ENCODE measurements at regions not wholly inside any gene's neighbourhood (a gene's known extent, or its start where the extent isn't known, plus 50 kb on each side); places are given as distances from the start of the nearest gene placed in this dataset.

- no peak for TF ChIP-seq CTCF (IDR thresholded peaks at IDR 0.05)
- H3K9ac ChIP-seq (ENCODE audit: low read depth in 2 of 2, low read length in 2 of 2): no peak overlapping the region
- H3K27ac ChIP-seq: no peak overlapping the region
- no peaks in the 10 kb centered on the region for H3K9me3 ChIP-seq
- no peaks in the 10 kb centered on the region for H3K27me3 ChIP-seq
- intact Hi-C loops (cut with DNase I): no loop called here
- DNase-seq: no peak
- no peaks in the 10 kb centered on the region for H3K4me1 ChIP-seq
- no peaks in the 10 kb centered on the region for H3K36me3 ChIP-seq
- H3K4me3 ChIP-seq: no peak overlapping the region
Observed at GRCh38 chr3:115475178-115476041, 147.9 kb upstream of the GAP43 start.

- Histone ChIP-seq H3K36me3 (no peaks in the 10 kb centered on the region), H3K9me3 (no peaks in the 10 kb centered on the region), H3K4me1 (no peaks in the 10 kb centered on the region), H3K4me3 (no peak overlapping the region), H3K9ac (ENCODE audit: low read depth in 2 of 2, low read length in 2 of 2) (no peak overlapping the region), H3K27me3 (no peaks in the 10 kb centered on the region), H3K27ac (no peak overlapping the region)
- DNase-seq: no peak
- no peak for TF ChIP-seq CTCF (IDR thresholded peaks at IDR 0.05)
- intact Hi-C loops (cut with DNase I): no loop called here
Observed at GRCh38 chr3:115476472-115476871, 146.8 kb upstream of the GAP43 start.

DNA sequence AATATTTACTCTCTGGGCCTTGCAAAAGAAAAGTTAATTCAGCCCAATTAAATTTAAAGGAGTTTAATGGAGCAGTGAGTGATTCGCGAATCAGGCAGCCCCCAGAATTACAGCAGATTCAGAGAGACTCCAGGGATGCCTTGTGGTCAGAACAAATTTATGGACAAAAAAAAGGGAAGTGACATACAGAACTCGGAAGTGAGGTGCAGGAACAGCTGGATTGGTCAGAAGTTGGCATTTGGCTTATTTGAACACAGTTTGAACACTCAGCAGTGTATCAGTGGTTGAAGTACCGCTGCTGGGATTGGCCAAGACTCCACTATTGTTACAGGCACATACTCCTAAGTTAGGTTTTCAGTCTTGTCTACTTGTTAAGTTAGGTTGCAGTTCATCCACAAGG lies 145.0 kb upstream of the GAP43 start:
- H3K36me3 ChIP-seq: no peaks in the 10 kb centered on the region
- H3K9me3 ChIP-seq: no peaks in the 10 kb centered on the region
- no peak for DNase-seq
- H3K4me1 ChIP-seq: no peaks in the 10 kb centered on the region
- intact Hi-C loops (cut with DNase I): no loop called here
- H3K4me3 ChIP-seq: no peak overlapping the region
- H3K9ac ChIP-seq (ENCODE audit: low read depth in 2 of 2, low read length in 2 of 2): no peak overlapping the region
- H3K27ac ChIP-seq: no peak overlapping the region
- no peak for TF ChIP-seq CTCF (IDR thresholded peaks at IDR 0.05)
- no peaks in the 10 kb centered on the region for H3K27me3 ChIP-seq

DNA sequence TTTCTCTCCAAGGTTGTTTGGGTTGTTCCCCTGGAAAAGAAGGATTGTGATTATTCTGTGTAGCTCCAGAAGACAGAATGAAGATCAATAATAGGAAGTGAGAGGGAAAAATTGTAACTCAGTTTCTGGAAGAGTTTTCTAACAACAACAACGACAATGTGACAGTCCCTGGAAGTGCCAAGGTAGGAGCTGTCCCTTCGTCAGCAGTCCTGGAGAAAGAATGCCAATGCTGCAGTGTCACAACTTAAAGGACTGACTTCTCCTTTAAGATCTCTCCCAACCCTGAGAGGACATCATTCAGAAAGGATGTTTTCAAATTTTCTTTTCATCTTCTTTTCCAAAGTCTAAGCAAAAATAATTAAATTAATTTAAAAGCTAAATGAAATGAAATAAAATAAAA lies 136.4 kb upstream of the GAP43 start:
- Histone ChIP-seq H3K4me3 (no peak overlapping the region), H3K27ac (no peak overlapping the region), H3K9ac (ENCODE audit: low read depth in 2 of 2, low read length in 2 of 2) (no peak overlapping the region), H3K9me3 (no peaks in the 10 kb centered on the region), H3K4me1 (no peaks in the 10 kb centered on the region), H3K27me3 (no peaks in the 10 kb centered on the region), H3K36me3 (no peaks in the 10 kb centered on the region)
- no peak for TF ChIP-seq CTCF (IDR thresholded peaks at IDR 0.05)
- no peak for DNase-seq
- intact Hi-C loops (cut with DNase I): no loop called here

DNA sequence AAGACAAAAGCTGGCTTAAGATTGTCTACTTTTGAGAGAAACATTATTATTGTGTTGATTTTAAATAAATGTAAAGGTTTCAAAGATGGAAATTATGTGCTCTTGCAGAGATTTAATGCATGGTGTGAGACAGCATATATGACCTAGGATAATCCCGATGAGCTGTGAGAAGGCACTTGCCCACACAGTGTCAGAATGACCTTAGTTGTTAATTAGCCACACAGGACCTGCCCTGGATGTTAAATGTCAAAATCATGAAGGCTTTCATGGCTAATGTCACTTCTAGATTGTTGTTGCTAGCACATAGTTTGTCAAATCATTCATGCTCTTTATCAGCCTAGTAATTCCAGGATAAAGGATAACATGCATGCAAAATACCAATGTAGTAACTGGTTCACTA lies 135.3 kb upstream of the GAP43 start:
- no peak for TF ChIP-seq CTCF (IDR thresholded peaks at IDR 0.05)

More for the DNA sequence above, 135.3 kb upstream of the GAP43 start:
- no peaks in the 10 kb centered on the region for H3K4me1 ChIP-seq
- no peaks in the 10 kb centered on the region for H3K36me3 ChIP-seq
- no peaks in the 10 kb centered on the region for H3K27me3 ChIP-seq
- H3K27ac ChIP-seq: no peak overlapping the region
- no peak overlapping the region for H3K9ac ChIP-seq (ENCODE audit: low read depth in 2 of 2, low read length in 2 of 2)
- H3K4me3 ChIP-seq: no peak overlapping the region
- no peak for DNase-seq
- no peaks in the 10 kb centered on the region for H3K9me3 ChIP-seq
- intact Hi-C loops (cut with DNase I): no loop called here

Data from colonic mucosa (tissue), 4 donors.